Left lung (tissue), 4 donors: ENCODE measurements at regions not wholly inside any gene's neighbourhood (a gene's known extent, or its start where the extent isn't known, plus 50 kb on each side); places are given as distances from the start of the nearest gene placed in this dataset.

Experiments
- ATAC-seq: fragments of 200-7000 bp; cut with Tn5 transposase; one replicate; pipeline ENCODE4 v1.9.1; 2020; ENCODE audit warnings: moderate library complexity
- DNase-seq, 4 donors: peaks; one replicate each; pipeline ENCODE4 v3.0.0-alpha.2; 2013 to 2020
- H3K27ac ChIP-seq, 2 donors: fragments of 200-600 bp; sonication (generic) in 1 of 2; one replicate each; pipeline versions ENCODE4 v1.5.0 to v1.8.0; 2020 to 2021
- H3K27me3 ChIP-seq, 2 donors: fragments of 200-600 bp; sonication (generic) in 1 of 2; one replicate each; pipeline versions ENCODE4 v1.5.0 to v1.8.0; 2020 to 2021
- H3K36me3 ChIP-seq, 2 donors: fragments of 200-600 bp; sonication (generic) in 1 of 2; one replicate each; pipeline versions ENCODE4 v1.5.0 to v1.8.0; 2020 to 2021
- H3K4me1 ChIP-seq, 2 donors: fragments of 200-600 bp; one replicate each; pipeline ENCODE4 v1.8.0; 2021
- H3K4me3 ChIP-seq, 2 donors: fragments of 200-600 bp; sonication (generic) in 1 of 2; one replicate each; pipeline versions ENCODE4 v1.5.0 to v1.8.0; 2020 to 2021; ENCODE audit warnings: mild to moderate bottlenecking in 1 of 2
- H3K9me3 ChIP-seq, 2 donors: fragments of 200-600 bp; sonication (generic) in 1 of 2; one replicate each; pipeline versions ENCODE4 v1.5.0 to v1.8.0; 2020 to 2021
- CTCF ChIP-seq, 2 donors: fragments of 200-600 bp; sonication (generic) in 1 of 2; IDR thresholded peaks; one replicate each; pipeline versions ENCODE4 v1.5.0 to v1.8.0; 2021; ENCODE audit warnings: antibody characterized with exemption in 2 of 2
- intact Hi-C, 2 donors: fragments of 100-400 bp; cut with DNase I; formaldehyde crosslinking; loops; one replicate each; pipeline versions ENCODE4 v1.11.2 to v1.14.2; 2022
- donor health status: DM: no; HTN: yes; CAD: no.
- donor health status: DM: no; HTN: no; CAD: no.

DNA sequence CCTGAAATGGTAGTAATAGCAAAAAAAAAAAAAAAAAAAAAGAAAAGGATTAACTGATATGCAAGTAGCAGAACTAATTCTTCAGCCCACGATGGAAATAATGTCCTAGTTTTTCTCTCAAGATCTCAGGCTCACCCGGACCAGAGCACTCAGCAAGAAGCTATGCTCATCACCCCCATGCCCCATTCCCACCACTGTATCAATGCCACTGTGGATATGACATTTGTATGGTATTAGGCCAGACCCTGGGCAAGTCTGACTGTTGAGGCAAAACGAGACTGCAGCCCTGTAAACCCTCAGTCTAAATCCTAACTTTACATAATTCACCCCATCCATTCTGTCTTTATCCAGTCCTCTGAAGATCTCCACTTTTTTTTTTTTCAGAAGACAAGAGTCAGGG, 186.1 kb upstream of the KLF14 start:
- peak overlapping the region; percentile 66 to 71 for H3K27ac ChIP-seq
- no peaks in the 10 kb centered on the region for H3K9me3 ChIP-seq
- H3K27me3 ChIP-seq = no peaks in the 10 kb centered on the region
- H3K36me3 ChIP-seq = peaks cover 0 to 16% of the 10 kb centered on the region in 2 donors
- no peak for ATAC-seq
- no peak overlapping the region for H3K4me3 ChIP-seq
- intact Hi-C loops = no loop called here
- TF ChIP-seq CTCF (IDR thresholded peaks at IDR 0.05) = no peak
- DNase-seq = no peak
- peaks cover 4 to 67% of the 10 kb centered on the region in 2 donors for H3K4me1 ChIP-seq

DNA sequence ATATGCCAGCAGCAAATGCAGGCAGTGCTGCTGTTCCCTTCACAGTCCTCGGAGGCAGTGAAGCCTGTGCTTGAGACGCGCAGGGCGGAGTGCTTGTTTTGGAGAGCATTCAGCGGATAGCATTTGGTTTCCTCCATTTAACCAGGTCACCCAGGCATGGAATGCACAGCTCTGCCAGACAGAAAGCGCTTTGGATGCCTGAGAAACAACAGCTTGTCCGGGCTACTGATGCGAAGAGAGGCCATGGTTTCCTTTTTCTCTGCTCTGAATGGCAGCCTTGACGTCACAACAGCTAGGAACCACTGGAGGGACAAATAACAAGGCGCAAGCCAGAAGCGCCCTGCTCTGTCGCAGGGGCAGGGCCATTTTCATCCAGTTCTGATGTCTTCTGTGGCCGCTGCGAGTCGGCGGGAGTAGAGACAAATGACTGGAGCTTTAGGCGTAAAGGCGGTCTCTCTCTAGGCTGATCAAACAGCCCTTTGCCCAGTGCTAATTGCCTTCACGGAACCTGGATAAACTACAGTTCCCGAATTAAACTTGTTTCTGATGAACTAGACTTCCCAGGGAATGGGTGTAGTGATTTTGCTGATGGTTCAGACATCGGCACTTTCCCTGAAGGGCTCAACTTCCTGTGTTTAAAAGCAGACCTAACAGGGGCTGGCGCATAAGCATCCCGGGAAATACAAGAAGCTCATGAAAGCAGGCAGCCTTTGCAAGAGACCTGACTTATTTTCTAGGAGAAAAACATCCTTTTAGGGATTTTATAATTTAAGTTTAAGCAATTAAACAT, 187.6 kb upstream of the KLF14 start:
- Histone ChIP-seq H3K27ac (peak overlapping the region; percentile 66 to 71), H3K4me1 (peaks cover under 1 to 67% of the 10 kb centered on the region in 2 donors), H3K4me3 (peak overlapping the region in 1 of 2 donors; percentile 4), H3K27me3 (no peaks in the 10 kb centered on the region), H3K36me3 (peaks cover 0 to 16% of the 10 kb centered on the region in 2 donors), H3K9me3 (no peaks in the 10 kb centered on the region)
- DNase-seq = peak in 2 of 4 donors; percentile 53 to 63
- peak; percentile 63 for ATAC-seq
- no peak for TF ChIP-seq CTCF (IDR thresholded peaks at IDR 0.05)
- intact Hi-C loops = no loop called here

DNA sequence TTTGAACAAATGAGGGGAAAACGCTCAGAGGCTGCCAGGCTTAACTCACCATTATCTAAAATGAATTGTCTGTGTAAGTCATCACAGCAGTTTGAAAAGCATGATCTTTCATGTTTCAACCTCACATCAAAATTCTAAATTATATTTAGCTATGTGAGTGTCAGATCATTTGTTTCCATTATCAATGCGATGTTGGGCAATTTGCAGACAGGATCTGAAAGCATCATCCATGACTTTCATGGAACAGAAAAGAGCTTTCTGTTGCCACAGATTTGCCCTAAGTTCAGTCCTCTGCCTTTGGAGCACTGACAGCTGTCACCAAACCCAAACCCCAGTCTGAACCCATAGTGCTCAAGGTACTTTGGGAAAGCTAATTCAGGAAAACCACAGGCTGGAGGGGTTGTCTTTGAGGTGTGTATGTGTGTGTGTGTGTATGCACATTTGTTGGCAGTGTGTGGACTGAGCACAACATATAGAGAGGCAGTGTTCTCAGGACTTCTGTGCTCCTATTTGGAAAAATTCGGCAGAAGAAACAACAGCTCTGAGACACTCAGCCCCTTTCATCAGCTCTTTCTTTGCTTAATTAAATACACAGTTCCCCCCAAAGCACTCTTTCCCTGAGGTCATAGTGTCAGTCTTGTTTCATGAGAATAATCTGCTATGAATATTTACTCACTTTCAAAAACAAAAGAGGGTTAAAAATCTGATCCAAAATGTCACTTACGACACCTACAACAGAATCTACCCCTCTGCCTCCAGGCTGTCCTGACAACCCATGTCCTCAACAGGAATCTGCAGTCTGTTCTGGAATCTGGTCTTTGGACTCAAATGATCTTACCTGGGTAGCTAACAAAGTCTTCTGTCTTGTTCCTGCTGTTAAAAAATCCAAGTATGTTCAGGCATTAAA, 188.5 kb upstream of the KLF14 start:
- no peak for TF ChIP-seq CTCF (IDR thresholded peaks at IDR 0.05)
- intact Hi-C loops = no loop called here

DNA sequence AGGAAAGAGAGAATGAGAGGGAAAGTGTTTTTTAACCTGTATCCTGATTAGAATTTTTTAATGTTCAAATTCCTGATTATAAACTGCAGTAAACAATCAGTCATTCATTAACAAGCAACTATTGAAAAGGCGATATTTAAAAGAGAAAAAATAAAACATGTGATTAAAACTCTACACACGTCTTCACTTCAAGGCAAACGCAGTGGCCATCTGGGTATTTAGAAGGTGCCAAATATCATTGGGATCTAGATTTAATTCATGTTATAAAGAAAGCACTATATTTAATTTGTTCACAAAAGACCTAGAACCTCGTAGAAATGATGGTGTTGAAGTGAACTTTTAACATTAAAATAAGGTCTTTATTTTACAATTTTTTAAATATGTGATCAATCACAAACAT, 189.4 kb upstream of the KLF14 start:
- intact Hi-C loops = no loop called here
- Histone ChIP-seq H3K4me3 (no peak overlapping the region), H3K27ac (no peak overlapping the region), H3K9me3 (no peaks in the 10 kb centered on the region), H3K27me3 (no peaks in the 10 kb centered on the region), H3K4me1 (peaks cover 0 to 62% of the 10 kb centered on the region in 2 donors), H3K36me3 (peaks cover 0 to 16% of the 10 kb centered on the region in 2 donors)
- no peak for DNase-seq
- ATAC-seq = no peak
- no peak for TF ChIP-seq CTCF (IDR thresholded peaks at IDR 0.05)

More for the DNA sequence above, 188.5 kb upstream of the KLF14 start:
- H3K4me3 ChIP-seq = no peak overlapping the region
- H3K27ac ChIP-seq = peak overlapping the region; percentile 66 to 71
- peaks cover 0 to 16% of the 10 kb centered on the region in 2 donors for H3K36me3 ChIP-seq
- no peaks in the 10 kb centered on the region for H3K9me3 ChIP-seq
- no peaks in the 10 kb centered on the region for H3K27me3 ChIP-seq
- DNase-seq (no peak), ATAC-seq (no peak)
- peaks cover 0 to 63% of the 10 kb centered on the region in 2 donors for H3K4me1 ChIP-seq

DNA sequence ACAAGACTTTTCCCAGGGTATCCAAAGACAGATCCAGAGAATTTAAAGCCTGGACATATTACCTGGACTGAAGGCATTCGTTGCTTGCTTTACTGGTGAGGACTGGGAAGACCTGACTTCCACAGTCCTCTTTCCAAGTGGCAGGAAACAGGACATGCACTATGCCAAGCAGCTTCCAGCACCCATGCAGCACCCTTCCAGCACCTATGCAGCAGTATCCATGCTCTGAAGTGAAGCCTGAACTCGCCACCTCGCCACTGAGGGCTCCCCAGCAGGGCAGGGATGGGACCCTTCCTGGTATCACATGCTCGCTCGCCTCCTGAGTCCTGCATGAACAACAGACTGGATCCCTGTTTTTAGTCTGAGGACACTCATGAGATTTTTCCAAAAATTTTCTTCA, 189.9 kb upstream of the KLF14 start:
- Histone ChIP-seq H3K27me3 (no peaks in the 10 kb centered on the region), H3K36me3 (peaks cover 0 to 13% of the 10 kb centered on the region in 2 donors), H3K9me3 (no peaks in the 10 kb centered on the region), H3K4me1 (peaks cover 0 to 64% of the 10 kb centered on the region in 2 donors), H3K4me3 (no peak overlapping the region), H3K27ac (peak overlapping the region in 1 of 2 donors; percentile 74)
- no peak for TF ChIP-seq CTCF (IDR thresholded peaks at IDR 0.05)
- no peak for ATAC-seq
- intact Hi-C loops = no loop called here
- DNase-seq = no peak
